EL (cell line): ENCODE measurements at regions not wholly inside any gene's neighbourhood (a gene's known extent, or its start where the extent isn't known, plus 50 kb on each side); places are given as distances from the start of the nearest gene placed in this dataset.

Experiments
- DNase-seq: peaks from one replicate; pipeline ENCODE4 v3.0.0-alpha.2; 2016

GRCh38 chr13:52975969-52976368, 52.6 kb upstream of the OLFM4 start:
- DNase-seq, result no peak

GRCh38 chr13:52975161-52975560, 53.5 kb upstream of the OLFM4 start:
- DNase-seq, result no peak

- DNase-seq, result no peak
These were observed 53.9 kb upstream of the OLFM4 start for GRCh38 chr13:52974711-52975110.

- no peak for DNase-seq
These were observed 59.2 kb upstream of the OLFM4 start for GRCh38 chr13:52969373-52969772.

- DNase-seq, result peak; percentile 56
These were observed 60.4 kb upstream of the OLFM4 start for GRCh38 chr13:52968074-52968700.

- no peak for DNase-seq
These were observed 66.6 kb upstream of the OLFM4 start for GRCh38 chr13:52961987-52962386.

GRCh38 chr13:52961256-52961910, 67.2 kb upstream of the OLFM4 start:
- DNase-seq, result no peak

GRCh38 chr13:52955472-52955874, 73.1 kb upstream of the OLFM4 start:
- no peak for DNase-seq

- DNase-seq, result no peak
These were observed 73.8 kb upstream of the OLFM4 start for GRCh38 chr13:52954838-52955237.

GRCh38 chr13:52950436-52950956, 78.1 kb upstream of the OLFM4 start:
- no peak for DNase-seq

- DNase-seq, result no peak
These were observed 78.9 kb upstream of the OLFM4 start for GRCh38 chr13:52949742-52950141.

GRCh38 chr13:52949044-52949443, 79.6 kb upstream of the OLFM4 start:
- DNase-seq, result no peak

- no peak for DNase-seq
These were observed 80.7 kb upstream of the OLFM4 start for GRCh38 chr13:52947921-52948373.

- no peak for DNase-seq
These were observed 83.3 kb upstream of the OLFM4 start for GRCh38 chr13:52945348-52945747.

GRCh38 chr13:52944697-52945096, 83.9 kb upstream of the OLFM4 start:
- no peak for DNase-seq

- DNase-seq, result no peak
These were observed 89.6 kb upstream of the PCDH8 start for GRCh38 chr13:52938065-52938464.

GRCh38 chr13:52936806-52937205, 88.4 kb upstream of the PCDH8 start:
- no peak for DNase-seq

GRCh38 chr13:52934258-52934657, 85.8 kb upstream of the PCDH8 start:
- no peak for DNase-seq

- no peak for DNase-seq
These were observed 85.2 kb upstream of the PCDH8 start for GRCh38 chr13:52933547-52934210.

GRCh38 chr13:52933099-52933498, 84.7 kb upstream of the PCDH8 start:
- no peak for DNase-seq

- DNase-seq, result no peak
These were observed 84.2 kb upstream of the PCDH8 start for GRCh38 chr13:52932649-52933048.

- DNase-seq, result no peak
These were observed 83.3 kb upstream of the PCDH8 start for GRCh38 chr13:52931539-52932431.

GRCh38 chr13:52931131-52931530, 82.7 kb upstream of the PCDH8 start:
- no peak for DNase-seq
